NT2/D1 (cell line): ENCODE measurements at regions not wholly inside any gene's neighbourhood (a gene's known extent, or its start where the extent isn't known, plus 50 kb on each side); places are given as distances from the start of the nearest gene placed in this dataset.

ENCODE experiments used
- SUZ12 ChIP-seq: IDR thresholded peaks from 2 replicates; pipeline ENCODE4 v1.6.1; 2011; ENCODE audit not compliant: insufficient read length, insufficient read depth; ENCODE audit errors: extremely low read depth
- YY1 ChIP-seq: IDR thresholded peaks from 2 replicates; pipeline ENCODE4 v1.6.1; 2011; ENCODE audit not compliant: insufficient read length, insufficient read depth

DNA sequence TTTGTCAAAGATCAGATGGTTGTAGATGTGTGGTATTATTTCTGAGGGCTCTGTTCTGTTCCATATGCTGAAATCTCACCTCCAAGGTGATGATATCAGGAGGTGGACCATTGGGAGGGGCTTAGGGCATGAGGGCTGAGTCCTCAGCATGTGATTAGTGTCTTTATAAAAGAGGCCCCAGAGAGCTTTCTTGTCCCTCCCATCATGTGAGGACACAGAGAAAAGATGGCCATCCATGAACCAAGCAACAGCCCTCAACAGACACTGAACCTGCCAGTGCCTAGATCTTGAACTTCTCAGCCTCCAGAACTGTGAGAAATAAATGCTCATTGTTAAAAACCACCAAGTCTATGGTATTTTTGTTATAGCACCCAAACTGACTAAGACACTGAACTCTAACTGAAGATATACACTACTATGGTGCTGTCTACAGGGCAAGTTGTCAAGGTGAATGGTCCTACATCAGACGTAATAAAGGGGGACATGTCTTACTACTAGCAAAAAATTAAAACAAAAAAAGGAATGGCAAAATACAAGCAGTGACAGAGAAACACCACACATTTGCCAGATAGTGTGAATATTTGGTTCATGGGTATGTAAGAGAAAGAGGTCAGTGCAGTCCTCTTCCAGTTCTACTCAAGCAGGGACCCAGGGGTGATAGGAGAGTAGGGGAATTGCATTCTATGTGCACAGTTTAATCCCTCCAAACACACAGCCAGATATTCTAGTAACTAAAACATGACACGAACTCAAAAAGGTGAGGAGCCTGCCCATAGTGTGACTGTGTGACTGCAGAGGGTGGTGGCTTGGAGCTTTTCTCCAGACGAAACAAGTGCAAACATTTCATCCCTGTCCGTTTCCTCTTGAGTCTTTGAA lies 164.4 kb upstream of the MYCN start:
- TF ChIP-seq YY1 (no peak), SUZ12 (no peak)
